Ovary (tissue), 7 donors: ENCODE measurements at regions not wholly inside any gene's neighbourhood (a gene's known extent, or its start where the extent isn't known, plus 50 kb on each side); places are given as distances from the start of the nearest gene placed in this dataset.

Source experiments
- DNase-seq, 5 donors: peaks; one replicate each; pipeline ENCODE4 v3.0.0-alpha.2; 2019 to 2020
- H3K27ac ChIP-seq, 2 donors: fragments of 200-600 bp; one replicate each; pipeline versions ENCODE4 v1.5.1 to v1.8.0; 2019 to 2022
- H3K27me3 ChIP-seq: fragments of 200-600 bp; one replicate; pipeline ENCODE4 v1.8.0; 2022
- H3K36me3 ChIP-seq: fragments of 200-600 bp; sonication (generic); one replicate; pipeline ENCODE4 v1.5.1; 2019
- H3K4me1 ChIP-seq: one replicate; pipeline ENCODE4 v1.8.1; 2013; ENCODE audit warnings: mild to moderate bottlenecking, moderate library complexity; ENCODE audit not compliant: insufficient read depth
- H3K4me3 ChIP-seq: fragments of 200-600 bp; sonication (generic); one replicate; pipeline ENCODE4 v1.5.1; 2017
- H3K9me3 ChIP-seq, 2 donors: fragments of 200-600 bp in 1 of 2; sonication (generic) in 1 of 2; one replicate each; pipeline versions ENCODE4 v1.5.1 to v1.8.1; 2013 to 2019; ENCODE audit warnings: mild to moderate bottlenecking in 1 of 2, moderate library complexity in 1 of 2
- EP300 ChIP-seq: sonication (generic); formaldehyde crosslinking; IDR thresholded peaks from one replicate; pipeline ENCODE4 v1.6.1; 2017; ENCODE audit warnings: antibody characterized with exemption
- POLR2A ChIP-seq: fragments of 450-650 bp; IDR thresholded peaks from one replicate; pipeline ENCODE4 v1.6.1; 2017; ENCODE audit warnings: antibody characterized with exemption, mild to moderate bottlenecking, moderate library complexity
- WGBS, 3 donors: extraction: QIAGEN DNeasy Blood & Tissue Kit in 1 of 3; methylation state at CpG; one replicate each; pipeline versions ENCODE4 v1.1.5 to v1.1.7; 2013 to 2017; 5-methylcytosine and 5-hydroxymethylcytosine counted together
- intact Hi-C, 4 donors: fragments of 100-400 bp; cut with DNase I; formaldehyde crosslinking; loops; one replicate each; pipeline versions ENCODE4 v1.11.0 to v1.15.1; 2022 to 2023
- TF ChIP-seq, protein P1 (sequence below), 3 donors: fragments of 450-650 bp in 2 of 3; fragments of 200-600 bp in 1 of 3; IDR thresholded peaks; one replicate each; pipeline versions ENCODE4 v1.5.1 to v1.8.0; 2016 to 2022; ENCODE audit warnings: antibody characterized with exemption in 3 of 3, mild to moderate bottlenecking in 1 of 3
- donor health status: DM: no; HTN: no; CAD: no; lungs with moderate emphysema.
- donor health status: DM: no; HTN: no; CAD: no.
- donor health status: Bipolar disorder and iron deficiency.
- donor health status: DM: no; HTN: no; CAD: no.
- donor health status: DM: yes; HTN: yes; CAD: no.

DNA sequence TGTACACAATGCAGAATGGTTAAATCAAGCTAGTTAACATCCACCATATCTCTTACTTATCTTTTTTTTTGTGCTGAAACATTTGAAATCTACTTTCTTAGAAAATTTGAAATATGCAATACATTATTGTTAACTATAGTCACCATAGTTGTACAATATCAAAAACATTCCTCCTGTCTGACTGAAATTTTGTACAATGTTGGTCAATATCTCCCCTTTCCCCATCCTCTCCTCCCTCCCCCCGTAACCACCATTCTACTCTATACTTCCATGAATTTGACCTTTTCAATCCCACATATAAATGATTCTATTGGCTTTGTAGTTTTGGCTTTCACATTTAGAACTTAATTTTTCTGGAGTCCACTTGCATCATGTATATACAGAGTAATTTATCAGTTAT lies 63.5 kb upstream of the DCD start:
- H3K9me3 ChIP-seq: no peaks in the 10 kb centered on the region
- no peaks in the 10 kb centered on the region for H3K36me3 ChIP-seq
- no peaks in the 10 kb centered on the region for H3K4me1 ChIP-seq
- TF ChIP-seq, protein P1, sequence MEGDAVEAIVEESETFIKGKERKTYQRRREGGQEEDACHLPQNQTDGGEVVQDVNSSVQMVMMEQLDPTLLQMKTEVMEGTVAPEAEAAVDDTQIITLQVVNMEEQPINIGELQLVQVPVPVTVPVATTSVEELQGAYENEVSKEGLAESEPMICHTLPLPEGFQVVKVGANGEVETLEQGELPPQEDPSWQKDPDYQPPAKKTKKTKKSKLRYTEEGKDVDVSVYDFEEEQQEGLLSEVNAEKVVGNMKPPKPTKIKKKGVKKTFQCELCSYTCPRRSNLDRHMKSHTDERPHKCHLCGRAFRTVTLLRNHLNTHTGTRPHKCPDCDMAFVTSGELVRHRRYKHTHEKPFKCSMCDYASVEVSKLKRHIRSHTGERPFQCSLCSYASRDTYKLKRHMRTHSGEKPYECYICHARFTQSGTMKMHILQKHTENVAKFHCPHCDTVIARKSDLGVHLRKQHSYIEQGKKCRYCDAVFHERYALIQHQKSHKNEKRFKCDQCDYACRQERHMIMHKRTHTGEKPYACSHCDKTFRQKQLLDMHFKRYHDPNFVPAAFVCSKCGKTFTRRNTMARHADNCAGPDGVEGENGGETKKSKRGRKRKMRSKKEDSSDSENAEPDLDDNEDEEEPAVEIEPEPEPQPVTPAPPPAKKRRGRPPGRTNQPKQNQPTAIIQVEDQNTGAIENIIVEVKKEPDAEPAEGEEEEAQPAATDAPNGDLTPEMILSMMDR (IDR thresholded peaks at IDR 0.05): no peak
- TF ChIP-seq POLR2A (no peak), EP300 (no peak)
- no peaks in the 10 kb centered on the region for H3K27me3 ChIP-seq
- H3K27ac ChIP-seq: no peak overlapping the region
- no peak for DNase-seq
- WGBS, 3 donors: 71 to 82% (median 77%) methylated on average over 1 of the region's 1 CpG
- intact Hi-C loops: no loop called here
- H3K4me3 ChIP-seq: no peak overlapping the region

GRCh38 chr12:54708826-54709225 lies 60.7 kb upstream of the DCD start:
- no peaks in the 10 kb centered on the region for H3K9me3 ChIP-seq
- no peak overlapping the region for H3K4me3 ChIP-seq
- H3K27ac ChIP-seq: no peak overlapping the region
- no peaks in the 10 kb centered on the region for H3K36me3 ChIP-seq
- DNase-seq: no peak
- 83 to 88% (median 85%) methylated on average over 4 of the region's 4 CpGs for WGBS, 3 donors
- TF ChIP-seq EP300 (no peak), POLR2A (no peak)
- TF ChIP-seq, protein P1 (IDR thresholded peaks at IDR 0.05): no peak
- intact Hi-C loops: no loop called here
- H3K4me1 ChIP-seq: no peaks in the 10 kb centered on the region
- no peaks in the 10 kb centered on the region for H3K27me3 ChIP-seq

- no peak for DNase-seq
- WGBS, 3 donors: 79 to 85% (median 79%) methylated on average over 8 of the region's 8 CpGs
- Histone ChIP-seq H3K27ac (no peak overlapping the region), H3K9me3 (no peaks in the 10 kb centered on the region), H3K36me3 (no peaks in the 10 kb centered on the region), H3K27me3 (no peaks in the 10 kb centered on the region), H3K4me3 (no peak overlapping the region), H3K4me1 (no peaks in the 10 kb centered on the region)
- no peak for TF ChIP-seq POLR2A
- TF ChIP-seq, protein P1 (IDR thresholded peaks at IDR 0.05): no peak
- no peak for TF ChIP-seq EP300
- intact Hi-C loops: no loop called here
These were observed 56.0 kb upstream of the DCD start for GRCh38 chr12:54704202-54704601.

GRCh38 chr12:54701940-54702592 lies 53.9 kb upstream of the DCD start:
- WGBS, 3 donors: 38 to 52% (median 43%) methylated on average over 2 of the region's 2 CpGs
- TF ChIP-seq POLR2A: no peak
- TF ChIP-seq, protein P1 (IDR thresholded peaks at IDR 0.05): peak in 2 of 3 donors; percentile 40 to 44

More at GRCh38 chr12:54701940-54702592, 53.9 kb upstream of the DCD start:
- Histone ChIP-seq H3K9me3 (no peaks in the 10 kb centered on the region), H3K4me1 (peaks cover 2% of the 10 kb centered on the region), H3K27ac (no peak overlapping the region), H3K27me3 (no peaks in the 10 kb centered on the region), H3K36me3 (no peaks in the 10 kb centered on the region), H3K4me3 (no peak overlapping the region)
- DNase-seq: no peak
- intact Hi-C loops: no loop called here
